HEK293 (cell line): ENCODE measurements at regions not wholly inside any gene's neighbourhood (a gene's known extent, or its start where the extent isn't known, plus 50 kb on each side); places are given as distances from the start of the nearest gene placed in this dataset.

Source experiments
- CTCF ChIA-PET: fragments of 350-600 bp; formaldehyde crosslinking; extraction: SDS; loops from one replicate; lab custom pipeline; 2021; ENCODE audit warnings: antibody characterized with exemption; lab: Yijun Ruan, JAX
- POLR2A ChIA-PET: fragments of 300-600 bp; formaldehyde crosslinking; extraction: SDS; loops from one replicate; lab custom pipeline; 2020; ENCODE audit warnings: antibody characterized with exemption, inconsistent platforms; lab: Yijun Ruan, JAX
- H3K27ac ChIP-seq: fragments of 200-500 bp; sonication (Bioruptor generic); 2 replicates; pipeline ENCODE4 v1.5.1; 2014; ENCODE audit warnings: low read depth, low read length, control low read depth, inconsistent platforms; ENCODE audit errors: extremely low read depth
- H3K36me3 ChIP-seq, 2 experiments: fragments of 200-500 bp in 1 of 2; sonication (Bioruptor generic) in 1 of 2; 1 replicate in 1 of 2; 2 replicates in 1 of 2; pipeline ENCODE4 v1.5.1; 2014 to 2017; ENCODE audit warnings: inconsistent platforms in 2 of 2, low read length in 2 of 2; ENCODE audit not compliant: control insufficient read depth in 2 of 2, insufficient read depth in 1 of 2
- H3K4me1 ChIP-seq: fragments of 200-500 bp; sonication (Bioruptor generic); 2 replicates; pipeline ENCODE4 v1.5.1; 2014; ENCODE audit warnings: mild to moderate bottlenecking, low read length, inconsistent platforms; ENCODE audit not compliant: control insufficient read depth, insufficient read depth
- H3K4me3 ChIP-seq: 2 replicates; pipeline ENCODE4 v1.5.1; 2011; ENCODE audit warnings: low read depth, mild to moderate bottlenecking, control low read depth, low read length, moderate library complexity
- H3K9me3 ChIP-seq: fragments of 200-500 bp; sonication (Bioruptor generic); 2 replicates; pipeline ENCODE4 v1.5.1; 2014; ENCODE audit warnings: low read depth, low read length, inconsistent platforms; ENCODE audit not compliant: control insufficient read depth, insufficient read depth
- FEZF1 ChIP-seq: fragments of 450-650 bp; formaldehyde crosslinking; IDR thresholded peaks from 2 replicates; pipeline ENCODE4 v1.5.1; 2016; ENCODE audit warnings: missing biosample characterization, missing genetic modification characterization
- OSR2 ChIP-seq: fragments of 450-650 bp; formaldehyde crosslinking; IDR thresholded peaks from 2 replicates; pipeline ENCODE4 v1.5.1; 2016; ENCODE audit warnings: missing biosample characterization, missing genetic modification characterization
- PRDM1 ChIP-seq: fragments of 450-650 bp; formaldehyde crosslinking; IDR thresholded peaks from 2 replicates; pipeline ENCODE4; 2016; ENCODE audit warnings: missing biosample characterization, missing genetic modification characterization
- ZBTB1 ChIP-seq: fragments of 450-650 bp; formaldehyde crosslinking; IDR thresholded peaks from 2 replicates; pipeline ENCODE4 v1.5.1; 2016; ENCODE audit warnings: missing biosample characterization, missing genetic modification characterization
- ZBTB6 ChIP-seq: fragments of 450-650 bp; formaldehyde crosslinking; IDR thresholded peaks from 2 replicates; pipeline ENCODE4 v1.5.1; 2017; ENCODE audit warnings: missing biosample characterization, missing genetic modification characterization
- ZFHX2 ChIP-seq: fragments of 450-650 bp; formaldehyde crosslinking; conservative IDR thresholded peaks from 2 replicates; pipeline ENCODE4 v1.5.1; 2016; ENCODE audit warnings: missing biosample characterization, missing genetic modification characterization
- ZNF16 ChIP-seq: fragments of 450-650 bp; formaldehyde crosslinking; IDR thresholded peaks from 2 replicates; pipeline ENCODE4 v1.5.1; 2016; ENCODE audit warnings: low read depth, missing biosample characterization, missing genetic modification characterization
- ZNF174 ChIP-seq: fragments of 450-650 bp; formaldehyde crosslinking; IDR thresholded peaks from 2 replicates; pipeline ENCODE4 v1.5.0; 2017; ENCODE audit warnings: missing biosample characterization, mild to moderate bottlenecking, missing genetic modification characterization
- ZNF19 ChIP-seq: fragments of 450-650 bp; formaldehyde crosslinking; IDR thresholded peaks from 2 replicates; pipeline ENCODE4; 2016; ENCODE audit warnings: missing biosample characterization, missing genetic modification characterization, low read depth
- ZNF335 ChIP-seq: fragments of 450-650 bp; formaldehyde crosslinking; conservative IDR thresholded peaks from 2 replicates; pipeline ENCODE4 v1.5.1; 2016; ENCODE audit warnings: missing biosample characterization, missing genetic modification characterization
- ZNF394 ChIP-seq: fragments of 450-650 bp; formaldehyde crosslinking; IDR thresholded peaks from 2 replicates; pipeline ENCODE4 v1.5.1; 2016; ENCODE audit warnings: missing biosample characterization, missing genetic modification characterization, mild to moderate bottlenecking, moderate library complexity, borderline replicate concordance
- ZNF513 ChIP-seq: fragments of 450-650 bp; IDR thresholded peaks from 2 replicates; pipeline ENCODE4 v1.5.1; 2018; ENCODE audit warnings: missing biosample characterization, missing genetic modification characterization
- ZNF555 ChIP-seq: fragments of 450-650 bp; formaldehyde crosslinking; conservative IDR thresholded peaks from 2 replicates; pipeline ENCODE4 v1.5.1; 2017; ENCODE audit warnings: missing biosample characterization, mild to moderate bottlenecking, missing genetic modification characterization, inconsistent platforms
- ZNF585B ChIP-seq: fragments of 450-650 bp; formaldehyde crosslinking; IDR thresholded peaks from 2 replicates; pipeline ENCODE4 v1.5.1; 2016; ENCODE audit warnings: missing biosample characterization, missing genetic modification characterization
- ZNF654 ChIP-seq: fragments of 450-650 bp; formaldehyde crosslinking; IDR thresholded peaks from 2 replicates; pipeline ENCODE4 v1.5.1; 2016; ENCODE audit warnings: low read depth, missing biosample characterization, missing genetic modification characterization
- ZNF658 ChIP-seq: fragments of 450-650 bp; formaldehyde crosslinking; IDR thresholded peaks from 2 replicates; pipeline ENCODE4; 2016; ENCODE audit warnings: missing biosample characterization, missing genetic modification characterization
- ZNF660 ChIP-seq: fragments of 450-650 bp; IDR thresholded peaks from 2 replicates; pipeline ENCODE4 v1.5.1; 2018; ENCODE audit warnings: missing biosample characterization, mild to moderate bottlenecking, missing genetic modification characterization
- TF ChIP-seq, protein P1 (sequence below): fragments of 450-650 bp; formaldehyde crosslinking; IDR thresholded peaks from 2 replicates; pipeline ENCODE4 v1.5.1; 2016; ENCODE audit warnings: missing biosample characterization, missing genetic modification characterization
- TF ChIP-seq, protein P2 (sequence below): fragments of 450-650 bp; formaldehyde crosslinking; IDR thresholded peaks from 2 replicates; pipeline ENCODE4 v1.5.1; 2017; ENCODE audit warnings: missing biosample characterization, missing genetic modification characterization
- TF ChIP-seq, protein P3 (sequence below): fragments of 450-650 bp; formaldehyde crosslinking; IDR thresholded peaks from 2 replicates; pipeline ENCODE4 v1.5.1; 2016; ENCODE audit warnings: missing biosample characterization, missing genetic modification characterization, low read depth

DNA sequence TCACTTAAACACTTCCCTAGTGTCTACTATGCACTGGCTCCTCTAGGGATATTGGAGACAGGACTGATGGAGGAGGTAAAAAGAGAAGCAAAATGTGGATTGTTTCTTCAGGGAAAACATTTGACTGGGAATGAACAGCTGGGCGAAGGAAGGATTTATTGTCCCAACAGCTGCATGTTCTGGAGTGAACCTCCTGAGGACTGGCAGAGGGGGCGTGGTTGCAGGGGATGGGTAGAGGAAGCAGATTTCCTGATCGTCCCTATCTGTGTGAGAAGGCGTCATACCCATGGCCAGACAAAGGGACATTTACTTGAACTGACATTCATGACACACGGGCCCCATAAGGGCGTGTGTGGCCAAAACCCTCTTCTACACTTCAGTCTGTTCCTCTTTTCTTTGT is 321.5 kb downstream of the MAP2K4 start:
- no peak overlapping the region for H3K27ac ChIP-seq
- H3K36me3 ChIP-seq: no peaks in the 10 kb centered on the region
- TF ChIP-seq ZFHX2: no peak
- TF ChIP-seq, protein P1, sequence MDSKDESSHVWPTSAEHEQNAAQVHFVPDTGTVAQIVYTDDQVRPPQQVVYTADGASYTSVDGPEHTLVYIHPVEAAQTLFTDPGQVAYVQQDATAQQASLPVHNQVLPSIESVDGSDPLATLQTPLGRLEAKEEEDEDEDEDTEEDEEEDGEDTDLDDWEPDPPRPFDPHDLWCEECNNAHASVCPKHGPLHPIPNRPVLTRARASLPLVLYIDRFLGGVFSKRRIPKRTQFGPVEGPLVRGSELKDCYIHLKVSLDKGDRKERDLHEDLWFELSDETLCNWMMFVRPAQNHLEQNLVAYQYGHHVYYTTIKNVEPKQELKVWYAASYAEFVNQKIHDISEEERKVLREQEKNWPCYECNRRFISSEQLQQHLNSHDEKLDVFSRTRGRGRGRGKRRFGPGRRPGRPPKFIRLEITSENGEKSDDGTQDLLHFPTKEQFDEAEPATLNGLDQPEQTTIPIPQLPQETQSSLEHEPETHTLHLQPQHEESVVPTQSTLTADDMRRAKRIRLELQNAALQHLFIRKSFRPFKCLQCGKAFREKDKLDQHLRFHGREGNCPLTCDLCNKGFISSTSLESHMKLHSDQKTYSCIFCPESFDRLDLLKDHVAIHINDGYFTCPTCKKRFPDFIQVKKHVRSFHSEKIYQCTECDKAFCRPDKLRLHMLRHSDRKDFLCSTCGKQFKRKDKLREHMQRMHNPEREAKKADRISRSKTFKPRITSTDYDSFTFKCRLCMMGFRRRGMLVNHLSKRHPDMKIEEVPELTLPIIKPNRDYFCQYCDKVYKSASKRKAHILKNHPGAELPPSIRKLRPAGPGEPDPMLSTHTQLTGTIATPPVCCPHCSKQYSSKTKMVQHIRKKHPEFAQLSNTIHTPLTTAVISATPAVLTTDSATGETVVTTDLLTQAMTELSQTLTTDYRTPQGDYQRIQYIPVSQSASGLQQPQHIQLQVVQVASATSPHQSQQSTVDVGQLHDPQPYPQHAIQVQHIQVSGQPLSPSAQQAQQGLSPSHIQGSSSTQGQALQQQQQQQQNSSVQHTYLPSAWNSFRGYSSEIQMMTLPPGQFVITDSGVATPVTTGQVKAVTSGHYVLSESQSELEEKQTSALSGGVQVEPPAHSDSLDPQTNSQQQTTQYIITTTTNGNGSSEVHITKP: peak; percentile 67
- POLR2A ChIA-PET: no interaction called here
- H3K4me3 ChIP-seq: no peak overlapping the region
- no peaks in the 10 kb centered on the region for H3K9me3 ChIP-seq
- no peaks in the 10 kb centered on the region for H3K4me1 ChIP-seq
- CTCF ChIA-PET: interaction anchor here (0.6 to 4.3 kb wide), 24 partner anchors 12 to 662 kb away, joined by 3 to 40 read pairs (median 4); partner anchors contain the start of gene MYOCD

DNA sequence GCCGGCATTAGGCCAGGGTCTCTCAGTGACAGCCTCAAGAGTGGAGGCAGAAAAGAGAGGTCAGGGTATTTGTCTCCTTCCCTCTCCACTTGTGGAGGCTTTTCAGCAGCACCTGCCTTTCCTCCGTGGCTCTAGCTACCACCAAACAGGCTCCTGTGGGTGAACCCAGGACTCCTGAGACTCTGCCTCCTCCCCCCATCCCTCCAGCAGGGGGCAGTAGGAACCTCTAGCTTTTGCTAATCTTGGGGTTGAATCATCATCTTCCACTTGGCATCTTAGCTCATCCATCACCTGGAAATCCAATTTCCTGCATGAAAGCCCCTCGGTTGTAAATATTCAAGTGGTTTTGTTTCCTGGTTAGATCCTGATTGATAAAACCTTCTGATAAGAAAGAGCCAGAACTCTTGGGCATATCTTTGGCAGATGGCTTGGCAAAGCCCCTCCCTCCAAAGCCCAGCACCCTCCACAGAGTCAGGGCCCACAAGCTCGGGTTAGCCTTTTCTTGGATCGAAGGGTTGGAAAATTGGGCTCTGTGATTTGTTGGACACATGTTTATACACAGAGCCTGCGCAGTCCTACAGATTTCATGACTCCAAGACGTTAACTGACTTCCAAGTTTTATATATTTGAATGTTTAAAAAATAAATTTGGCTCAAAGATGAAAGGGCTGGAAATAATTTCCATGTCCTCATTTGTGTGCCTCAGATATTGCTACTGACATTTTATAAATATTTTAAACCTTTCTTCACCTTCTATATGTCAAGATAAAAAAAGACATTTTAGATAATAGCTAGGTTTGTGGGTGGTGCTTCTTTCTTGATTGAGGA is 322.1 kb downstream of the MAP2K4 start:
- no peak overlapping the region for H3K4me3 ChIP-seq
- ChIA-PET POLR2A (no interaction called here), CTCF (interaction anchor here (0.6 to 4.3 kb wide), 35 partner anchors 8 to 662 kb away, joined by 3 to 40 read pairs (median 4); partner anchors contain the start of gene MYOCD)
- H3K36me3 ChIP-seq: no peaks in the 10 kb centered on the region
- H3K27ac ChIP-seq: no peak overlapping the region
- H3K4me1 ChIP-seq: no peaks in the 10 kb centered on the region
- H3K9me3 ChIP-seq: no peaks in the 10 kb centered on the region
- TF ChIP-seq OSR2 (tag by site-specific recombination) (no peak), ZBTB6 (tag by site-specific recombination) (no peak), ZNF335 (tag by site-specific recombination) (no peak), ZBTB1 (no peak), ZNF654 (tag by site-specific recombination) (peak; percentile 33; the same call in 1 of the 2 replicates)
- TF ChIP-seq, protein P2, sequence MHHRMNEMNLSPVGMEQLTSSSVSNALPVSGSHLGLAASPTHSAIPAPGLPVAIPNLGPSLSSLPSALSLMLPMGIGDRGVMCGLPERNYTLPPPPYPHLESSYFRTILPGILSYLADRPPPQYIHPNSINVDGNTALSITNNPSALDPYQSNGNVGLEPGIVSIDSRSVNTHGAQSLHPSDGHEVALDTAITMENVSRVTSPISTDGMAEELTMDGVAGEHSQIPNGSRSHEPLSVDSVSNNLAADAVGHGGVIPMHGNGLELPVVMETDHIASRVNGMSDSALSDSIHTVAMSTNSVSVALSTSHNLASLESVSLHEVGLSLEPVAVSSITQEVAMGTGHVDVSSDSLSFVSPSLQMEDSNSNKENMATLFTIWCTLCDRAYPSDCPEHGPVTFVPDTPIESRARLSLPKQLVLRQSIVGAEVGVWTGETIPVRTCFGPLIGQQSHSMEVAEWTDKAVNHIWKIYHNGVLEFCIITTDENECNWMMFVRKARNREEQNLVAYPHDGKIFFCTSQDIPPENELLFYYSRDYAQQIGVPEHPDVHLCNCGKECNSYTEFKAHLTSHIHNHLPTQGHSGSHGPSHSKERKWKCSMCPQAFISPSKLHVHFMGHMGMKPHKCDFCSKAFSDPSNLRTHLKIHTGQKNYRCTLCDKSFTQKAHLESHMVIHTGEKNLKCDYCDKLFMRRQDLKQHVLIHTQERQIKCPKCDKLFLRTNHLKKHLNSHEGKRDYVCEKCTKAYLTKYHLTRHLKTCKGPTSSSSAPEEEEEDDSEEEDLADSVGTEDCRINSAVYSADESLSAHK (tag by site-specific recombination): no peak
- TF ChIP-seq, protein P3, sequence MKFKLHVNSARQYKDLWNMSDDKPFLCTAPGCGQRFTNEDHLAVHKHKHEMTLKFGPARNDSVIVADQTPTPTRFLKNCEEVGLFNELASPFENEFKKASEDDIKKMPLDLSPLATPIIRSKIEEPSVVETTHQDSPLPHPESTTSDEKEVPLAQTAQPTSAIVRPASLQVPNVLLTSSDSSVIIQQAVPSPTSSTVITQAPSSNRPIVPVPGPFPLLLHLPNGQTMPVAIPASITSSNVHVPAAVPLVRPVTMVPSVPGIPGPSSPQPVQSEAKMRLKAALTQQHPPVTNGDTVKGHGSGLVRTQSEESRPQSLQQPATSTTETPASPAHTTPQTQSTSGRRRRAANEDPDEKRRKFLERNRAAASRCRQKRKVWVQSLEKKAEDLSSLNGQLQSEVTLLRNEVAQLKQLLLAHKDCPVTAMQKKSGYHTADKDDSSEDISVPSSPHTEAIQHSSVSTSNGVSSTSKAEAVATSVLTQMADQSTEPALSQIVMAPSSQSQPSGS (tag by site-specific recombination): no peak

- H3K36me3 ChIP-seq: no peaks in the 10 kb centered on the region
- POLR2A ChIA-PET: no interaction called here
- no peak overlapping the region for H3K4me3 ChIP-seq
- no peak overlapping the region for H3K27ac ChIP-seq
- CTCF ChIA-PET: interaction anchor here (1.6 kb wide), 1 partner anchor 48 kb away, joined by 4 read pairs; no protein-coding TSS in a partner anchor
- no peaks in the 10 kb centered on the region for H3K9me3 ChIP-seq
- no peaks in the 10 kb centered on the region for H3K4me1 ChIP-seq
- TF ChIP-seq ZNF174 (tag by site-specific recombination) (no peak), ZNF555 (tag by site-specific recombination) (no peak), ZNF16 (no peak), ZNF394 (no peak), ZNF19 (no peak), ZNF660 (tag by site-specific recombination) (no peak), ZNF513 (tag by site-specific recombination) (no peak), FEZF1 (tag by site-specific recombination) (no peak), ZNF658 (tag by site-specific recombination) (no peak), ZNF335 (tag by site-specific recombination) (no peak), ZNF585B (tag by site-specific recombination) (no peak), PRDM1 (no peak)
Observed at GRCh38 chr17:12348476-12348875, 317.2 kb upstream of the MYOCD start.
